Sigmoid colon (tissue), 4 donors: ENCODE measurements at regions not wholly inside any gene's neighbourhood (a gene's known extent, or its start where the extent isn't known, plus 50 kb on each side); places are given as distances from the start of the nearest gene placed in this dataset.

Experiments used
- CTCF ChIP-seq, 4 experiments: fragments of 450-650 bp in 3 of 4; fragments of 200-600 bp in 1 of 4; IDR thresholded peaks; one replicate each; pipeline ENCODE4 v1.5.1; 2016 to 2019; ENCODE audit warnings: antibody characterized with exemption in 4 of 4, mild to moderate bottlenecking in 3 of 4, moderate library complexity in 2 of 4
- EP300 ChIP-seq, 4 donors: sonication (generic); formaldehyde crosslinking; IDR thresholded peaks; one replicate each; pipeline ENCODE4 v1.6.1; 2017; ENCODE audit warnings: antibody characterized with exemption in 4 of 4
- POLR2A ChIP-seq, 2 donors: fragments of 450-650 bp; IDR thresholded peaks; one replicate each; pipeline ENCODE4 v1.6.1; 2016; ENCODE audit warnings: antibody characterized with exemption in 2 of 2, mild to moderate bottlenecking in 2 of 2, moderate library complexity in 2 of 2
- POLR2AphosphoS5 ChIP-seq, 4 donors: sonication (generic); formaldehyde crosslinking; IDR thresholded peaks; one replicate each; pipeline ENCODE4 v1.6.1; 2017; ENCODE audit warnings: antibody characterized with exemption in 4 of 4

GRCh38 chr6:128767705-128768104 lies 115.2 kb upstream of the LAMA2 start:
- TF ChIP-seq CTCF (IDR thresholded peaks at IDR 0.05) (no peak), POLR2AphosphoS5 (IDR thresholded peaks at IDR 0.05) (no peak), POLR2A (IDR thresholded peaks at IDR 0.05) (no peak), EP300 (IDR thresholded peaks at IDR 0.05) (no peak)
